Stimulated activated naive B cell treated with anti-CD40 and anti-IgM and Interleukin-4, amounts not matched to agents 10 μg/mL and 1 μg/mL and 100 μg/mL, for 72 hours (primary cell): ENCODE measurements at regions not wholly inside any gene's neighbourhood (a gene's known extent, or its start where the extent isn't known, plus 50 kb on each side); places are given as distances from the start of the nearest gene placed in this dataset.

Experiments used
- ATAC-seq, 2 donors: fragments of 150-1000 bp; cut with Tn5 transposase; replicated peaks; 2 replicates each; pipeline ENCODE4 v1.10.0; 2021; ENCODE audit warnings: moderate library complexity in 1 of 2
- DNase-seq: peaks from one replicate; pipeline ENCODE4 v3.0.0; 2021
- H3K27ac Mint-ChIP-seq: one replicate; pipeline ENCODE4 v1.8.0; 2022; ENCODE audit warnings: mild to moderate bottlenecking, mixed read lengths
- H3K27me3 Mint-ChIP-seq, 2 donors: one replicate each; pipeline ENCODE4 v1.8.0; 2022; ENCODE audit warnings: mixed read lengths in 2 of 2
- H3K36me3 Mint-ChIP-seq, 2 donors: one replicate each; pipeline ENCODE4 v1.8.0; 2022; ENCODE audit warnings: mixed read lengths in 2 of 2, mild to moderate bottlenecking in 1 of 2
- H3K4me1 Mint-ChIP-seq, 2 donors: one replicate each; pipeline ENCODE4 v1.8.0; 2022; ENCODE audit warnings: mixed read lengths in 2 of 2, mild to moderate bottlenecking in 1 of 2
- H3K4me3 Mint-ChIP-seq, 2 donors: one replicate each; pipeline ENCODE4 v1.8.0; 2022; ENCODE audit warnings: mild to moderate bottlenecking in 2 of 2, mixed read lengths in 2 of 2, moderate library complexity in 1 of 2
- H3K9me3 Mint-ChIP-seq, 2 donors: one replicate each; pipeline ENCODE4 v1.8.0; 2022; ENCODE audit warnings: mixed read lengths in 2 of 2, mild to moderate bottlenecking in 1 of 2

GRCh38 chr12:115176741-115177400 is 492.9 kb upstream of the TBX3 start:
- ATAC-seq = no peak
- no peaks in the 10 kb centered on the region for H3K4me1 Mint-ChIP-seq
- peaks cover 0 to 4% of the 10 kb centered on the region in 2 donors for H3K9me3 Mint-ChIP-seq
- H3K27ac Mint-ChIP-seq = no peak overlapping the region
- DNase-seq = no peak
- H3K27me3 Mint-ChIP-seq = no peaks in the 10 kb centered on the region
- H3K4me3 Mint-ChIP-seq = no peak overlapping the region
- H3K36me3 Mint-ChIP-seq = no peaks in the 10 kb centered on the region

GRCh38 chr12:115174920-115175319 is 490.9 kb upstream of the TBX3 start:
- no peak for DNase-seq
- Mint-ChIP-seq H3K36me3 (no peaks in the 10 kb centered on the region), H3K9me3 (peaks cover 0 to 4% of the 10 kb centered on the region in 2 donors), H3K27ac (no peak overlapping the region), H3K4me1 (no peaks in the 10 kb centered on the region), H3K4me3 (no peak overlapping the region), H3K27me3 (no peaks in the 10 kb centered on the region)
- no peak for ATAC-seq

- no peaks in the 10 kb centered on the region for H3K27me3 Mint-ChIP-seq
- ATAC-seq = no peak
- no peaks in the 10 kb centered on the region for H3K4me1 Mint-ChIP-seq
These were observed 488.5 kb upstream of the TBX3 start for GRCh38 chr12:115172521-115172920.

GRCh38 chr12:115169981-115170380 is 486.0 kb upstream of the TBX3 start:
- Mint-ChIP-seq H3K4me3 (no peak overlapping the region), H3K4me1 (no peaks in the 10 kb centered on the region), H3K36me3 (no peaks in the 10 kb centered on the region), H3K27me3 (no peaks in the 10 kb centered on the region), H3K27ac (no peak overlapping the region), H3K9me3 (peaks cover 0 to 4% of the 10 kb centered on the region in 2 donors)
- ATAC-seq (no peak), DNase-seq (no peak)

More at GRCh38 chr12:115172521-115172920, 488.5 kb upstream of the TBX3 start:
- H3K36me3 Mint-ChIP-seq = no peaks in the 10 kb centered on the region
- no peak overlapping the region for H3K27ac Mint-ChIP-seq
- no peak for DNase-seq
- no peak overlapping the region for H3K4me3 Mint-ChIP-seq
- peaks cover 0 to under 1% of the 10 kb centered on the region in 2 donors for H3K9me3 Mint-ChIP-seq

- Mint-ChIP-seq H3K27me3 (no peaks in the 10 kb centered on the region), H3K4me3 (no peak overlapping the region), H3K4me1 (no peaks in the 10 kb centered on the region), H3K36me3 (no peaks in the 10 kb centered on the region), H3K9me3 (peaks cover 0 to 4% of the 10 kb centered on the region in 2 donors), H3K27ac (no peak overlapping the region)
- no peak for DNase-seq
- ATAC-seq = no peak
These were observed 482.8 kb upstream of the TBX3 start for GRCh38 chr12:115166698-115167315.

GRCh38 chr12:115163710-115164109 is 479.7 kb upstream of the TBX3 start:
- Mint-ChIP-seq H3K27ac (no peak overlapping the region), H3K27me3 (no peaks in the 10 kb centered on the region), H3K4me1 (no peaks in the 10 kb centered on the region), H3K36me3 (no peaks in the 10 kb centered on the region), H3K9me3 (peaks cover 0 to 4% of the 10 kb centered on the region in 2 donors), H3K4me3 (no peak overlapping the region)
- ATAC-seq (no peak), DNase-seq (no peak)

- no peak overlapping the region for H3K27ac Mint-ChIP-seq
- ATAC-seq = no peak
- H3K27me3 Mint-ChIP-seq = no peaks in the 10 kb centered on the region
- H3K4me3 Mint-ChIP-seq = no peak overlapping the region
- no peaks in the 10 kb centered on the region for H3K9me3 Mint-ChIP-seq
- H3K4me1 Mint-ChIP-seq = no peaks in the 10 kb centered on the region
- DNase-seq = no peak
- no peaks in the 10 kb centered on the region for H3K36me3 Mint-ChIP-seq
These were observed 476.5 kb upstream of the TBX3 start for GRCh38 chr12:115160271-115161128.

- DNase-seq (no peak), ATAC-seq (no peak)
- H3K9me3 Mint-ChIP-seq = no peaks in the 10 kb centered on the region
- H3K4me3 Mint-ChIP-seq = no peak overlapping the region
- no peaks in the 10 kb centered on the region for H3K27me3 Mint-ChIP-seq
- no peak overlapping the region for H3K27ac Mint-ChIP-seq
- no peaks in the 10 kb centered on the region for H3K36me3 Mint-ChIP-seq
- no peaks in the 10 kb centered on the region for H3K4me1 Mint-ChIP-seq
These were observed 474.8 kb upstream of the TBX3 start for GRCh38 chr12:115158816-115159215.

GRCh38 chr12:115155665-115156645 is 472.0 kb upstream of the TBX3 start:
- H3K9me3 Mint-ChIP-seq = no peaks in the 10 kb centered on the region
- H3K36me3 Mint-ChIP-seq = no peaks in the 10 kb centered on the region
- ATAC-seq (no peak), DNase-seq (no peak)
- no peak overlapping the region for H3K4me3 Mint-ChIP-seq
- H3K27me3 Mint-ChIP-seq = no peaks in the 10 kb centered on the region
- H3K27ac Mint-ChIP-seq = no peak overlapping the region
- H3K4me1 Mint-ChIP-seq = no peaks in the 10 kb centered on the region

GRCh38 chr12:115149685-115150378 is 465.9 kb upstream of the TBX3 start:
- DNase-seq (no peak), ATAC-seq (no peak)
- H3K27ac Mint-ChIP-seq = no peak overlapping the region
- H3K4me1 Mint-ChIP-seq = no peaks in the 10 kb centered on the region
- no peaks in the 10 kb centered on the region for H3K36me3 Mint-ChIP-seq
- no peak overlapping the region for H3K4me3 Mint-ChIP-seq
- peaks cover 11 to 15% of the 10 kb centered on the region in 2 donors for H3K9me3 Mint-ChIP-seq
- peaks cover 0 to 6% of the 10 kb centered on the region in 2 donors for H3K27me3 Mint-ChIP-seq

GRCh38 chr12:115149279-115149678 is 465.3 kb upstream of the TBX3 start:
- H3K27me3 Mint-ChIP-seq = peaks cover 0 to 6% of the 10 kb centered on the region in 2 donors
- no peak overlapping the region for H3K27ac Mint-ChIP-seq
- ATAC-seq (no peak), DNase-seq (no peak)
- H3K36me3 Mint-ChIP-seq = no peaks in the 10 kb centered on the region
- H3K4me1 Mint-ChIP-seq = no peaks in the 10 kb centered on the region
- peaks cover 11 to 15% of the 10 kb centered on the region in 2 donors for H3K9me3 Mint-ChIP-seq
- no peak overlapping the region for H3K4me3 Mint-ChIP-seq

- ATAC-seq (no peak), DNase-seq (no peak)
- Mint-ChIP-seq H3K4me1 (no peaks in the 10 kb centered on the region), H3K36me3 (no peaks in the 10 kb centered on the region), H3K27me3 (peaks cover 0 to 6% of the 10 kb centered on the region in 2 donors), H3K27ac (no peak overlapping the region), H3K9me3 (peaks cover 15% of the 10 kb centered on the region in 2 donors), H3K4me3 (no peak overlapping the region)
These were observed 463.9 kb upstream of the TBX3 start for GRCh38 chr12:115147916-115148315.

- no peak for ATAC-seq
- no peak for DNase-seq
- Mint-ChIP-seq H3K9me3 (peaks cover 15% of the 10 kb centered on the region in 2 donors), H3K27me3 (peaks cover 0 to 6% of the 10 kb centered on the region in 2 donors), H3K4me1 (no peaks in the 10 kb centered on the region), H3K27ac (no peak overlapping the region), H3K36me3 (no peaks in the 10 kb centered on the region), H3K4me3 (no peak overlapping the region)
These were observed 462.5 kb upstream of the TBX3 start for GRCh38 chr12:115146453-115146852.
